IMR-90 (cell line): ENCODE measurements at regions not wholly inside any gene's neighbourhood (a gene's known extent, or its start where the extent isn't known, plus 50 kb on each side); places are given as distances from the start of the nearest gene placed in this dataset.

ENCODE experiments used
- ATAC-seq: fragments of 200-7000 bp; cut with Tn5 transposase; 2 replicates; pipeline ENCODE4 v1.9.1; 2020; ENCODE audit warnings: low read depth, mild to moderate bottlenecking, moderate library complexity
- BruUV-seq: library from RNA; stranded (reverse); fragments of 400-500 nt; replicated peaks from 2 replicates; lab custom pipeline; 2021; lab: Mats Ljungman, UMichigan
- CTCF ChIA-PET: fragments of 300-600 bp; formaldehyde crosslinking; extraction: SDS; loops from one replicate; lab custom pipeline; 2021; ENCODE audit warnings: antibody characterized with exemption; lab: Yijun Ruan, JAX
- POLR2A ChIA-PET: fragments of 300-600 bp; sonication (Branson Sonifier 250); formaldehyde crosslinking; loops from one replicate; lab custom pipeline; 2022; ENCODE audit warnings: antibody characterized with exemption; ENCODE audit not compliant: unreplicated experiment; lab: Charles Lee
- DNase-seq: peaks from one replicate; pipeline ENCODE4 v3.0.0; 2013
- H2AFZ ChIP-seq: replicated peaks from 2 replicates; pipeline ENCODE3; 2013; ENCODE audit warnings: low read length, mild to moderate bottlenecking; ENCODE audit not compliant: poor library complexity
- H2AK5ac ChIP-seq: 2 replicates; pipeline ENCODE4 v1.6.1; 2013; ENCODE audit warnings: low read depth, low read length, inconsistent platforms
- H2AK9ac ChIP-seq: replicated peaks from 2 replicates; pipeline ENCODE3; 2013; ENCODE audit warnings: mild to moderate bottlenecking, low read depth, low read length, moderate library complexity; ENCODE audit not compliant: poor library complexity
- H2BK120ac ChIP-seq: 2 replicates; pipeline ENCODE4 v1.6.1; 2013; ENCODE audit warnings: low read depth, low read length, inconsistent platforms
- H2BK15ac ChIP-seq: 3 replicates; pipeline ENCODE4 v1.6.1; 2013; ENCODE audit warnings: low read depth, low read length, inconsistent platforms
- H2BK20ac ChIP-seq: 2 replicates; pipeline ENCODE4 v1.6.1; 2013; ENCODE audit warnings: low read depth, mild to moderate bottlenecking, inconsistent platforms, low read length, moderate library complexity
- H2BK5ac ChIP-seq: 2 replicates; pipeline ENCODE4 v1.6.1; 2013; ENCODE audit warnings: mild to moderate bottlenecking, low read depth, low read length, inconsistent platforms; ENCODE audit not compliant: poor library complexity, severe bottlenecking
- H3K14ac ChIP-seq: replicated peaks from 2 replicates; pipeline ENCODE4 v1.6.1; 2013; ENCODE audit warnings: low read depth, low read length, inconsistent platforms
- H3K18ac ChIP-seq: 2 replicates; pipeline ENCODE4 v1.6.1; 2013; ENCODE audit warnings: low read depth, low read length, control low read depth
- H3K23ac ChIP-seq: 2 replicates; pipeline ENCODE4 v1.6.1; 2013; ENCODE audit warnings: low read depth, low read length, inconsistent platforms
- H3K27ac ChIP-seq: 2 replicates; pipeline ENCODE4 v1.5.1; 2013; ENCODE audit warnings: mild to moderate bottlenecking, control low read depth, low read length; ENCODE audit not compliant: insufficient read depth
- H3K27me3 ChIP-seq: 2 replicates; pipeline ENCODE4 v1.6.1; 2013; ENCODE audit warnings: low read length; ENCODE audit not compliant: control insufficient read depth, insufficient read depth
- H3K36me3 ChIP-seq: 2 replicates; pipeline ENCODE4 v1.6.1; 2013; ENCODE audit warnings: low read length, mixed read lengths; ENCODE audit not compliant: control insufficient read depth, insufficient read depth
- H3K4ac ChIP-seq: 2 replicates; pipeline ENCODE4 v1.6.1; 2013; ENCODE audit warnings: low read depth, low read length, inconsistent platforms
- H3K4me1 ChIP-seq: 2 replicates; pipeline ENCODE4 v1.6.1; 2013; ENCODE audit warnings: low read length, mixed read lengths; ENCODE audit not compliant: control insufficient read depth, insufficient read depth
- H3K4me2 ChIP-seq: 2 replicates; pipeline ENCODE4 v1.6.1; 2013; ENCODE audit warnings: low read depth, mild to moderate bottlenecking, control low read depth, low read length, moderate library complexity
- H3K4me3 ChIP-seq: 2 replicates; pipeline ENCODE4 v1.5.1; 2013; ENCODE audit warnings: low read depth, mild to moderate bottlenecking, control low read depth, low read length, moderate library complexity; ENCODE audit not compliant: insufficient read depth
- H3K56ac ChIP-seq: 2 replicates; pipeline ENCODE4 v1.6.1; 2013; ENCODE audit warnings: low read length, inconsistent platforms; ENCODE audit not compliant: insufficient read depth; ENCODE audit errors: extremely low read depth
- H3K79me1 ChIP-seq, 2 experiments: 2 replicates each; pipeline ENCODE4 v1.6.1; 2013; ENCODE audit warnings: low read length in 2 of 2, inconsistent platforms in 1 of 2, low read depth in 1 of 2
- H3K9ac ChIP-seq: 2 replicates; pipeline ENCODE4 v1.6.1; 2013; ENCODE audit warnings: low read depth, low read length, control low read depth
- H3K9me1 ChIP-seq: 2 replicates; pipeline ENCODE4 v1.6.1; 2013; ENCODE audit warnings: low read length, inconsistent platforms; ENCODE audit not compliant: insufficient read depth
- H3K9me3 ChIP-seq: 2 replicates; pipeline ENCODE4 v1.6.1; 2013; ENCODE audit warnings: low read length; ENCODE audit not compliant: control insufficient read depth, insufficient read depth
- H4K20me1 ChIP-seq: 2 replicates; pipeline ENCODE4 v1.6.1; 2013; ENCODE audit warnings: low read length, inconsistent platforms; ENCODE audit not compliant: insufficient read depth
- H4K5ac ChIP-seq: 2 replicates; pipeline ENCODE4 v1.6.1; 2013; ENCODE audit warnings: mild to moderate bottlenecking, low read depth, low read length, control low read depth
- H4K8ac ChIP-seq, 2 experiments: 2 replicates each; pipeline ENCODE4 v1.6.1; 2013; ENCODE audit warnings: low read depth in 2 of 2, low read length in 2 of 2, control low read depth in 1 of 2, inconsistent platforms in 1 of 2
- H4K91ac ChIP-seq: 2 replicates; pipeline ENCODE4 v1.6.1; 2013; ENCODE audit warnings: low read depth, low read length, inconsistent platforms; ENCODE audit not compliant: insufficient read depth
- FOS ChIP-seq: fragments of 150-350 bp; IDR thresholded peaks from 2 replicates; pipeline ENCODE4 v1.6.1; 2016; ENCODE audit warnings: low read depth, low read length
- dilution Hi-C: fragments of 300-500 bp; cut with HindIII; formaldehyde crosslinking; loops from one replicate; pipeline ENCODE4 v1.14.3; 2018; ENCODE audit warnings: low sequenced_read_pairs; ENCODE audit not compliant: unreplicated experiment
- in situ Hi-C: fragments of 300-500 bp; cut with MboI; formaldehyde crosslinking; loops from 3 replicates; pipeline ENCODE4 v1.14.3; 2019; ENCODE audit warnings: low sequenced_read_pairs, inconsistent platforms, mixed read lengths
- intact Hi-C: fragments of 100-400 bp; cut with micrococcal nuclease; formaldehyde crosslinking; loops from 2 replicates; pipeline ENCODE4 v1.10.0; 2022

GRCh38 chr1:106194206-106194605 is 862.3 kb upstream of the PRMT6 start:
- no TSS peak for BruUV-seq
- no peaks in the 10 kb centered on the region for H3K4me1 ChIP-seq
- no peak overlapping the region for H3K14ac ChIP-seq
- no peak overlapping the region for H3K27ac ChIP-seq
- no peak overlapping the region for H3K23ac ChIP-seq
- DNase-seq = no peak
- H2AFZ ChIP-seq = no peak overlapping the region
- ChIA-PET CTCF (no interaction called here), POLR2A (no interaction called here)
- no peak overlapping the region for H2AK9ac ChIP-seq
- H3K27me3 ChIP-seq = no peaks in the 10 kb centered on the region
- no peak overlapping the region for H2BK15ac ChIP-seq
- H4K8ac ChIP-seq = no peak overlapping the region
- H3K18ac ChIP-seq = no peak overlapping the region
- no peaks in the 10 kb centered on the region for H3K79me1 ChIP-seq
- no peak overlapping the region for H2BK5ac ChIP-seq
- H3K9me1 ChIP-seq = no peaks in the 10 kb centered on the region
- no peak overlapping the region for H2BK120ac ChIP-seq
- H2AK5ac ChIP-seq = no peak overlapping the region
- ATAC-seq = no peak
- H3K4me3 ChIP-seq = no peak overlapping the region
- H3K9me3 ChIP-seq = peaks cover 21% of the 10 kb centered on the region
- in situ Hi-C loops = no loop called here
- H3K9ac ChIP-seq = no peak overlapping the region
- H3K56ac ChIP-seq = no peak overlapping the region
- no peak overlapping the region for H2BK20ac ChIP-seq
- H3K36me3 ChIP-seq = no peaks in the 10 kb centered on the region
- TF ChIP-seq FOS = no peak
- no peak overlapping the region for H4K91ac ChIP-seq
- no peak overlapping the region for H3K4ac ChIP-seq
- no peak overlapping the region for H4K5ac ChIP-seq
- no peaks in the 10 kb centered on the region for H4K20me1 ChIP-seq
- intact Hi-C loops = no loop called here
- dilution Hi-C loops = no loop called here
- no peak overlapping the region for H3K4me2 ChIP-seq
